ENCODE measurements at regions not wholly inside any gene's neighbourhood (a gene's known extent, or its start where the extent isn't known, plus 50 kb on each side); places are given as distances from the start of the nearest gene placed in this dataset.
A peak's percentile ranks its signal among the peaks of the same experiment; 100 is the strongest.

DNA sequence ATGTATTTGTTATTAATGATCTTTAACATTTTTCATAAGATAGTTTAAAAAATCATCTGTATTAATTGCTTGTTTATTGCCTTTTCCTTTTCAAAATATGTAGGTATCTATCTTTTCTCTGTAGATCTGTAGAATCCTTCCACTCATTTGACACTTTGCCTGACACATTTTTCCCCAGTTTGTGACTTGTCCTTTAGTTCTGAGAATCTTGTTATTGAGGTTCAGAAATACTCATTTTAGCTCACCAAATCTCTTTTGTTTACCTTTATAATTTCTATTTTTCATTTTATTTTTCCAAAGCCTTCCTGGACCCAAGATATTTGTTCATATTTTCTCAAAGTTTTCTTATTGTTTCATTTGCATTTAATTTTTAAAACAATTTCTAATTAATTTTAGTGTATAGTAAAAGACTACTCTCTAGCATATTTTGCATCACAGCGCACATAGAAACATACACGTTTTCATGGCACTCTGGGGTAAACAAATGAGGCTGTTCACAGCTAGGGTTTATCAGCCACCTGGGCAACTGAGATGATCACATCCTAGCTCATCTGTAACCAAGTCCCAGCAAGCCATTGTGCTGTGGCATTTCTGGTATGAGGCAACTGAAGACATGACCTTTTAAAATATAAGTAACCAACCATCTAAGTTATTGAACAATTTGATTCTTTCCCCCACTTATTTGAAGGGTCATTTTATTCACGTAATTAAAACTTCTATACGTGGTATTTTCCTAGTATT lies 275.7 kb downstream of the ADGB start:
- H3K4me1 Mint-ChIP-seq = peaks cover 0 to 14% (median 5%) of the 10 kb centered on the region in 7 donors
- H3K9me3 Mint-ChIP-seq = peaks cover 0 to 3% (median 0%) of the 10 kb centered on the region in 11 donors
- no peaks in the 10 kb centered on the region for H3K36me3 ChIP-seq (ENCODE audit: control insufficient read depth in 2 of 3, insufficient read depth in 3 of 3, low read length in 3 of 3)
- no peaks in the 10 kb centered on the region for H3K4me1 ChIP-seq (ENCODE audit: control insufficient read depth in 2 of 2, insufficient read depth in 2 of 2, low read length in 2 of 2)
- no peak overlapping the region for H3K27ac ChIP-seq (ENCODE audit: low read depth, low read length)
- peaks cover 0 to 6% (median under 1%) of the 10 kb centered on the region in 5 donors for H3K27me3 Mint-ChIP-seq
- intact Hi-C loops (cut with micrococcal nuclease) = no loop called here
- no peaks in the 10 kb centered on the region for H3K9me3 ChIP-seq (ENCODE audit: control insufficient read depth in 2 of 3, low read length in 3 of 3)
- ChIA-PET CTCF (no interaction called here), POLR2A (no interaction called here)
- no peak overlapping the region for H3K4me3 Mint-ChIP-seq
- no peaks in the 10 kb centered on the region for H3K27me3 ChIP-seq (ENCODE audit: control insufficient read depth in 2 of 2, insufficient read depth in 2 of 2, low read length in 2 of 2)
- H3K27ac Mint-ChIP-seq = peak overlapping the region in 1 of 9 donors; percentile 54
- H3K4me3 ChIP-seq (ENCODE audit: low read length) = no peak overlapping the region
- no peak for DNase-seq
- ATAC-seq = no peak
- H3K36me3 Mint-ChIP-seq = peaks cover 0 to 5% (median 0%) of the 10 kb centered on the region in 5 donors

DNA sequence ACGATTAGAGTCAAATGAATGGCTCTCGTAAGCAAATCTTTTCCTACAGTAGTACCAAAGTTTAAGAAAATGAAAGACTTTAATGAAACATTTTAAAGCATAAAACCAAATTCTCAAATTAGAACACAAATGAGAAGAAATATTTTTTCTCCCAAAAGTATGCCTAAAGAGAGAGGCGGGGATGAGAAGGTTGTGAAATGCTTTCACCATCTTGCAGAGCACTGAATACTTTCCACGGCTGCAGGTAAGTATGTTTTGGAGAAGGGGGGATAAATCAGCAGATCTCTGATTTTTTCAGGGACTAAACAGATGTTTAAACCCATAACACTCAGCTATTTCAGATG lies 277.1 kb downstream of the ADGB start:
- Histone ChIP-seq H3K27me3 (ENCODE audit: control insufficient read depth in 2 of 2, insufficient read depth in 2 of 2, low read length in 2 of 2) (no peaks in the 10 kb centered on the region), H3K36me3 (ENCODE audit: control insufficient read depth in 2 of 3, insufficient read depth in 3 of 3, low read length in 3 of 3) (no peaks in the 10 kb centered on the region), H3K9me3 (ENCODE audit: control insufficient read depth in 2 of 3, low read length in 3 of 3) (no peaks in the 10 kb centered on the region), H3K4me1 (ENCODE audit: control insufficient read depth in 2 of 2, insufficient read depth in 2 of 2, low read length in 2 of 2) (no peaks in the 10 kb centered on the region), H3K4me3 (ENCODE audit: low read length) (no peak overlapping the region), H3K27ac (ENCODE audit: low read depth, low read length) (no peak overlapping the region)
- Mint-ChIP-seq H3K4me3 (no peak overlapping the region), H3K9me3 (peaks cover 0 to 3% (median 0%) of the 10 kb centered on the region in 11 donors), H3K27me3 (peaks cover 0 to 6% (median 0%) of the 10 kb centered on the region in 5 donors), H3K4me1 (peaks cover 0 to 9% (median 5%) of the 10 kb centered on the region in 7 donors), H3K27ac (no peak overlapping the region), H3K36me3 (peaks cover 0 to 5% (median 0%) of the 10 kb centered on the region in 5 donors)
- ATAC-seq (no peak), DNase-seq (no peak)
- CTCF ChIA-PET = no interaction called here
- POLR2A ChIA-PET = no interaction called here
- intact Hi-C loops (cut with micrococcal nuclease) = no loop called here

- peak overlapping the region in 1 of 9 donors; percentile 25 for H3K27ac Mint-ChIP-seq
- peaks cover 0 to 8% (median 5%) of the 10 kb centered on the region in 7 donors for H3K4me1 Mint-ChIP-seq
- ATAC-seq (peak; percentile 74), DNase-seq (no peak)
- H3K36me3 Mint-ChIP-seq = peaks cover 0 to 5% (median 0%) of the 10 kb centered on the region in 5 donors
- H3K9me3 Mint-ChIP-seq = peaks cover 0 to 3% (median 0%) of the 10 kb centered on the region in 11 donors
- no peak overlapping the region for H3K4me3 ChIP-seq (ENCODE audit: low read length)
- H3K36me3 ChIP-seq (ENCODE audit: control insufficient read depth in 2 of 3, insufficient read depth in 3 of 3, low read length in 3 of 3) = no peaks in the 10 kb centered on the region
- intact Hi-C loops (cut with micrococcal nuclease) = no loop called here
- H3K9me3 ChIP-seq (ENCODE audit: control insufficient read depth in 2 of 3, low read length in 3 of 3) = no peaks in the 10 kb centered on the region
- H3K27me3 ChIP-seq (ENCODE audit: control insufficient read depth in 2 of 2, insufficient read depth in 2 of 2, low read length in 2 of 2) = no peaks in the 10 kb centered on the region
- CTCF ChIA-PET = no interaction called here
- no peaks in the 10 kb centered on the region for H3K4me1 ChIP-seq (ENCODE audit: control insufficient read depth in 2 of 2, insufficient read depth in 2 of 2, low read length in 2 of 2)
- POLR2A ChIA-PET = no interaction called here
- no peak overlapping the region for H3K4me3 Mint-ChIP-seq
- H3K27ac ChIP-seq (ENCODE audit: low read depth, low read length) = no peak overlapping the region
- peaks cover 0 to 6% (median under 1%) of the 10 kb centered on the region in 5 donors for H3K27me3 Mint-ChIP-seq
Observed at GRCh38 chr6:146876271-146877151, 277.7 kb downstream of the ADGB start.

DNA sequence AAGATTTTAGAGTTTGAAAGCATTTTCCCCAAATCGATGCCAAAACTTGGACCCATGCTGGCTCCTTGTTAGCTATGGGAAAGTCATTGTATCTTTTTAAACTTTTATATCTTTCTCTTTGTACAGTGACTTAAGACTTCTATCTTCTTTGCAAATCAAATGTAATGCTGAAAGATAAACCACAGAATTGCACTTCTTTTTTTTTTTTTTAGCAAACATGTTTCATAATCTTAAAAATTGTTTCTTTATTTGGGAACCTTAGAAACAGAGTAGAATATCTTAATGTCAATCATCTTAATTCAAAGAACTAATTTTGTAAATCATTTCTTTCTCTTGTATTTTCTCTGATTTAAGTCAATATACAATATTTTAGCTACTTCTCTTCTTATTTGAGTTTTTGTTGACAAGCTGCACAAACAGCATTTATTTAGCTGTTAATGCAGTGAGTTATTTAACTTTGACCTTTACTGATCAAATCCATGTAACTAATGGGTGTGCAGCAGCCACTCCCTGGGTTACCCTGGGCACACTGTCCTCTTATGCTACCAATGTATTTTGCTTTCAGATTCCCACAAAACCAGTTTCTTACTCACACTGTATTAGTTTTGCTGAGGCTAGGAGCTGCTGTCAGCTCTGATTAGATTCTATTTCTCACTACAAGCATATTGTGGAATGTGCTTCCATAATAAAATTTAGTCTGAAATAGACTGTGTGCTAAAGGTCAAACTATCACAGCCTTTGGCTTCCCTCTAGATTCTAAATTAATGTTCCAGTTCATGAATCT lies 279.6 kb downstream of the ADGB start:
- ATAC-seq (peak; percentile 13), DNase-seq (no peak)
- no peak overlapping the region for H3K4me3 ChIP-seq (ENCODE audit: low read length)
- ChIA-PET POLR2A (interaction anchor here (0.5 kb wide), 1 partner anchor 490 kb away, joined by 4 read pairs; no protein-coding TSS in a partner anchor), CTCF (no interaction called here)
- Mint-ChIP-seq H3K36me3 (peaks cover 0 to 5% (median 0%) of the 10 kb centered on the region in 5 donors), H3K27ac (no peak overlapping the region), H3K4me1 (peaks cover 0 to 8% (median 5%) of the 10 kb centered on the region in 7 donors), H3K4me3 (no peak overlapping the region), H3K27me3 (peaks cover 0 to 6% (median 4%) of the 10 kb centered on the region in 5 donors), H3K9me3 (peaks cover 0 to 3% (median 0%) of the 10 kb centered on the region in 11 donors)
- no peaks in the 10 kb centered on the region for H3K36me3 ChIP-seq (ENCODE audit: control insufficient read depth in 2 of 3, insufficient read depth in 3 of 3, low read length in 3 of 3)
- no peaks in the 10 kb centered on the region for H3K9me3 ChIP-seq (ENCODE audit: control insufficient read depth in 2 of 3, low read length in 3 of 3)
- H3K27me3 ChIP-seq (ENCODE audit: control insufficient read depth in 2 of 2, insufficient read depth in 2 of 2, low read length in 2 of 2) = no peaks in the 10 kb centered on the region
- intact Hi-C loops (cut with micrococcal nuclease) = no loop called here
- no peak overlapping the region for H3K27ac ChIP-seq (ENCODE audit: low read depth, low read length)
- no peaks in the 10 kb centered on the region for H3K4me1 ChIP-seq (ENCODE audit: control insufficient read depth in 2 of 2, insufficient read depth in 2 of 2, low read length in 2 of 2)

DNA sequence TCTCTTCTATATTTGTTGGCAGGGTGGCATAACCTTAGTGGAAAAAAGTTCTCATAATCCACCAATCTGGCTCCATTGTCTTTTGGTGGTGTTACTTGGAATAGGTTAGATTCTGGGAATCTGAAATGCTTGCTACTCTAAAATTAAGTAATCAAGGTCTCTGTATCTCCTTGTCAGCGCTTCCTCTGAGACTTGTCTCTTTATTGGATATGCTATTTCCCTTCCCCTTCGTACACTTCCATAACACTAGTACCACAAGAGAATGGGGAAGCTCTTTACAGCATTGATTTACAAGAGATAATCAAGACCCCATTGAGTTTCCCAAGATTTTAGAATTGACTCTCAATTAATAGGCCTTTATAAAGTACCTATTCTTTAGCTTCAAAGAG lies 280.2 kb downstream of the ADGB start:
- no peak overlapping the region for H3K27ac ChIP-seq (ENCODE audit: low read depth, low read length)
- H3K27me3 ChIP-seq (ENCODE audit: control insufficient read depth in 2 of 2, insufficient read depth in 2 of 2, low read length in 2 of 2) = no peaks in the 10 kb centered on the region
- Mint-ChIP-seq H3K27me3 (peaks cover 0 to 6% (median 4%) of the 10 kb centered on the region in 5 donors), H3K9me3 (peaks cover 0 to 3% (median 0%) of the 10 kb centered on the region in 11 donors), H3K27ac (no peak overlapping the region), H3K4me3 (no peak overlapping the region), H3K36me3 (peaks cover 0 to 5% (median 0%) of the 10 kb centered on the region in 5 donors), H3K4me1 (peaks cover 0 to 8% (median 5%) of the 10 kb centered on the region in 7 donors)
- ChIA-PET CTCF (no interaction called here), POLR2A (interaction anchor here (0.5 kb wide), 1 partner anchor 489 kb away, joined by 4 read pairs; no protein-coding TSS in a partner anchor)
- H3K36me3 ChIP-seq (ENCODE audit: control insufficient read depth in 2 of 3, insufficient read depth in 3 of 3, low read length in 3 of 3) = no peaks in the 10 kb centered on the region
- no peaks in the 10 kb centered on the region for H3K9me3 ChIP-seq (ENCODE audit: control insufficient read depth in 2 of 3, low read length in 3 of 3)
- ATAC-seq = peak; percentile 49
- no peak for DNase-seq
- intact Hi-C loops (cut with micrococcal nuclease) = no loop called here
- H3K4me1 ChIP-seq (ENCODE audit: control insufficient read depth in 2 of 2, insufficient read depth in 2 of 2, low read length in 2 of 2) = no peaks in the 10 kb centered on the region
- H3K4me3 ChIP-seq (ENCODE audit: low read length) = no peak overlapping the region

GRCh38 chr6:146879406-146880117 lies 280.8 kb downstream of the ADGB start:
- Histone ChIP-seq H3K36me3 (ENCODE audit: control insufficient read depth in 2 of 3, insufficient read depth in 3 of 3, low read length in 3 of 3) (no peaks in the 10 kb centered on the region), H3K9me3 (ENCODE audit: control insufficient read depth in 2 of 3, low read length in 3 of 3) (no peaks in the 10 kb centered on the region), H3K27me3 (ENCODE audit: control insufficient read depth in 2 of 2, insufficient read depth in 2 of 2, low read length in 2 of 2) (no peaks in the 10 kb centered on the region), H3K4me1 (ENCODE audit: control insufficient read depth in 2 of 2, insufficient read depth in 2 of 2, low read length in 2 of 2) (no peaks in the 10 kb centered on the region), H3K4me3 (ENCODE audit: low read length) (no peak overlapping the region), H3K27ac (ENCODE audit: low read depth, low read length) (no peak overlapping the region)
- ATAC-seq (no peak), DNase-seq (no peak)
- H3K4me3 Mint-ChIP-seq = no peak overlapping the region
- peaks cover 0 to 5% (median 0%) of the 10 kb centered on the region in 5 donors for H3K36me3 Mint-ChIP-seq
- CTCF ChIA-PET = no interaction called here
- POLR2A ChIA-PET = no interaction called here
- peaks cover 0 to 3% (median 0%) of the 10 kb centered on the region in 11 donors for H3K9me3 Mint-ChIP-seq
- no peak overlapping the region for H3K27ac Mint-ChIP-seq
- intact Hi-C loops (cut with micrococcal nuclease) = no loop called here
- peaks cover 0 to 6% (median 4%) of the 10 kb centered on the region in 5 donors for H3K27me3 Mint-ChIP-seq
- H3K4me1 Mint-ChIP-seq = peaks cover 0 to 8% (median 6%) of the 10 kb centered on the region in 7 donors
